ENCODE measurements at regions not wholly inside any gene's neighbourhood (a gene's known extent, or its start where the extent isn't known, plus 50 kb on each side); places are given as distances from the start of the nearest gene placed in this dataset.
A peak's percentile ranks its signal among the peaks of the same experiment; 100 is the strongest.

DNA sequence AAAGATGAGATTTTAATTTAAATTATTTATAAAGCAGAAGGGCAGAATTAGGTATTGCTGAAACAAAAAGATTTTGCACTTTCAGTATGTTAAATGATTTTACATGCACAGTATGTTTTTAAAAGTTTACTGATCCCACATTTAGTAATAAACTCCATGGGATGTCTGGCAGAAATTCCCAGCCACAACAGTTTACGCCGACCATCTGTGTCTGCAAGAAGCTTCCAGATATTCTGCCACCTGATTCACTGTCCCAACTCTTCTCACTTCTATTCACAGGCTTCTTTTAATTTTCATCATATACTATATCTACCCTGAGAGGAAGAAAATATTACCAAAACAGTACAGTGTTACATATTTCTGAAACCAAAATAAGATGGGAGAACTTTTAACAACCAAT is 115.8 kb upstream of the IQCM start:
- no peak for DNase-seq

DNA sequence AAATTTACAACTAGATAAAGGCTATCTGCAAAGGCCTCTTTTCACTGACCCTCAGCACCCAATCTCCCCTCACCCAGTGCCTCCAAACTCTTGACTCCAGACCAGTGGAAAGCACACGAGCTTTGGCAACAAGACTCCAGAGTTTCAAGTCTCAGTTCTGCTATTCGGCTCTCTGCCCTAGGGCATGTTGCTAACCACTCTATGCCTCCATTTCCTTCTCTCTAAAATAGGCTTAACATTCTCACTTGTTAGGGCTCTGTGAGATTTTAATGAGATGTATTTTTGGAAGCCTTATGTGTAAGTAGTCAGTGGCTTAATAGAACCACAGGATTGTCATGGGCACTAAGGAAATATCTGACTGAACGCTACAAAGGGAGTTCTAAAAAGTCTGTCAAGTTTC is 116.5 kb upstream of the IQCM start:
- no peak for DNase-seq

DNA sequence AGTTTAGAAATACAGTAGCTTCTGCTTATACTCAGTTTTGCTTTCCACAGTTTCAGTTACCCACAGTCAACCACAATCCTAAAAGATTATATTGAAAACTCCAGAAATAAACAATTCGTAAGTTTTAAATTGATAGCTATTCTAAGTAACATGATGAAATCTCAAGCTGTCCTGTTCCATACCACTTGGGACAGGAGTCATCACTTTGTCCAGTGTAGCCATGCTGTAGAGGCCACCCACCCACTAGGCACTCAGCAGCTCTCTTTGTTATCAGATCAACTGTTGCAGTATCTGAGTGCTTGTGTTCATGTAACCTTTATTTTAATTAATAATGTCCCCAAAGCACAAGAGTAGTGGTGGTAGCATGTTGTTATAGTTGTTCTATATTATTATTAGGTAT is 117.5 kb upstream of the IQCM start:
- no peak for DNase-seq

DNA sequence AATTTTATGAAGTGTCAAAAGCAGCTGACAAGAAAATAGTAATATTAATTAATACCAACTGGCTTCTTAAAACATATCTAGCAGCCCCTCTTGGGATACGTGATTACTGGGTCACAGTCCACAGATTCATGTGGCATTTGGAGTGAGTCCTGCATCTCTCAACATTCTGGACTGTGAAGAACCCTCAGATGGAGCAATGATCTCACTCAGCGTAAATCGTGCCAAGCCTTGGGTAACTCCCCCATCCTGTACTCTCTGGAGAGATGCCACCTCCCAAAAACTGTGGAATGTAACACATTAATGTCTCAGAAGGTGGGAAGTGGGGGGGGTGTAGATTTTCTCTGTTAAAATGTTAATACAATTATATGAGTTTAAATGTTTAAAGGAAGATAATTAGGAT is 118.2 kb upstream of the IQCM start:
- no peak for DNase-seq

DNA sequence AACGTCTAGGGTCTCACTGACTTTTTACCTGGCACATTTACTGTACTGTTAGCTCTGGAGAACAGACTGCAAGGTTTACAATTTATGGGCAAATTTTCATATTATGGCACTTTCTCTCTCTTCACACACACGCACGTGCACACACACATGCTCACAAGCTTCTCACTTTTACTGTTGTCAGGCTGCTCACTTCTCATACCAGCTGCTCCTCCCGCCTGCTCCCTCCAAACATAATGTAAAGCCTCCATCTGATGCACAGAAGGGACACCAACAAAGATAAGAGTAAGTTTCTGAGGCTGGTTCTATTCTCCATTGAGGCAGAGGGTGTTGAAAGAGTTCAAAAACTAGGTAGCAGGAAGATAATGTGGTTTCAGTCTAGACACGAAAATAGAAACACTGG is 128.9 kb upstream of the DCLK2 start:
- DNase-seq: no peak

DNA sequence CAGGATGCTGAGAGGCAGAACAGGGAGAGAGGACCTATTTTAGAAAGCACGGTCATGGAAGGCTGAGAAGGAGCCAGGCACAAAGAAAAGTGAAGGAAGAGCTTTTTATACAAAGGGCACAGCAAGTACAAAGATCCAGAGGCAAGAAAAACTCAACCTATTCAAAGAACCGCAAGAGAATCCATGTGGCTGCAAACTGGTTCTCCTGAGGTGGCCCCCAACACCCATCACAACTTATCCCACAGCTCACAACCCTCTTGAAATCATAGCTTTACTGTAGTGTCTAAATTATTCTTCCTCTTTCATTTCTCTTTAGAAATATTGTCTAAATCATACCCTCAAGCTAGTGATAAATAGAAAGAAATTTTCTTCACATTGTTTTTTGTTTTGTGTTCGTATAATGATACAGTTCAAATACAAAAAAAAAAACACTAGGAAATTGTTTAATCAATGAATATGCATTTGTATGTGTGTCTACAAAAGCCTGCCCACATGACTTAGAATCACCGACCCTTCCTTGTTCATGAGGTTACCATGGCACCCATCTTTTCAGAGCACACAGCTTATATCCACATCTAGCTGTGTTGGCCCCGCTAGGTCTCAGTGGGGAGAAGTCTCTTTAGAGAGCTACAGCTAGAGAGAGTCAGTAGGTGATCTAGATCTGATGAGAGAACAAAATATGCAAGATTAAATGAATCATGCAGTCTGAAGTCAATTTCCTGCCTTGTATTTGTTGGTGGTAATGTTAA is 126.9 kb upstream of the DCLK2 start:
- DNase-seq: no peak

DNA sequence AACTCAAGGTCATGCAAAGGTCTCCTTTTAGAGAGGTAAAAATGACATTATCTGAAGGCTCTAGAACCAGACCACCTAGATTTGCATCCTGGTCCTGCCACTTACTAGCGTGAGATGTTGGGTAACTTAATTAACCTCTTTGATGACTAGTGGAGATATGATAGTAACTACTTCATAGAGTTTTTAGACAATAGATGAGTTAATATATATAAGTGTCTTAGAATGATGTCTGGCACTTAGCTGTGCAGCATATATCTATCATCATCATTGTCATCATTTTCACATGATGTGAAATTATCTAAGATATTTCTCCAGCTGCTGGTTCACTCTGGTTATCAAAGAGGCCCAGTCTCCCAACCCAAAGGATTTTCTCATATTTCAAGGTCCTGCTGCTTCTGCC is 126.1 kb upstream of the DCLK2 start:
- DNase-seq: no peak

DNA sequence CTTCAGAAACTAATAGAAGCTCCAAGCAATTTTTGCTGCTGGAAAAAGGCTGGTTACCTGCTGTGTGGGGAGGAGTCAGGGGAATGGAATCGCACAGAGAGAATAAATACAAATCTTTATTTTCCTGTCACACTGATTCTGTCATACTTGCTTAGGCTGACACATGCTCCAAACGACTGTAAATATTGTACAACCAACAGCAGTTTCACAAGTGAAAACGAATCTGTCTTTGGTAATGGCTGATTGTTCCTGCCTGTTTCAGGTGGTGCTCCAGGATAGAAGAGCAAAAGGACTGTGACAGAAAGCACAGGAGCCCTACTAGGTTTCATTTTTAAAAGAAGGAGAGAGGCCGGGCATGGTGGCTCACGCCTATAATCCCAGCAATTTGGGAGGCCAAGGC is 125.5 kb upstream of the DCLK2 start:
- no peak for DNase-seq

DNA sequence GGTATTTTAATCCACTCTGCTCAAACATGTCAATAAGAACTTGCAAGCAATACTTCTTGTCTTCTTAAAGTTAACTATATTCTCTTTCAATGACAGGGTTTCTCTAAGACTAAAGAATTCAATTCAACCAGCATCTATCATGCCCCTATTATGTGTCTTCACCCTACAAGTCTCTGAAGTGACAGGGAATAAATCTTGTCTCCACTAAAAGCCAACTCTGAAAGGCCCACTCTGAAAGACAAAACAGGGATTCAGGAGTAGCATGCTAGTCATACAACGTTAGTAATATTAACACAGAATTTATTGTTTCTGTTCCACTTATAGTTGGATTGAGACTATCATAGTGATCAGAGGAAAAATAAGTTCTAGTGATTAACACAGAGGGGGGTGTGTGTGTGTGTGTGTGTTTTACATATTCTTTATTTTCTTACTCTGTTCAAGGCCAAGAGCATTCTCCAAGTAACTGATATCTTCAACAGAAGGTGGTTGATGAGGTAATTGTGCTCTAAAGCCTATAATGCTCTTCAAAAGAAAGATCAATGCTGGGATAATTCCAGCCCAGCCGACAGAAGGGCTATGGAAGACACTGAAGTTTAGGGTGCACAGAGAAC is 122.4 kb upstream of the DCLK2 start:
- no peak for DNase-seq

DNA sequence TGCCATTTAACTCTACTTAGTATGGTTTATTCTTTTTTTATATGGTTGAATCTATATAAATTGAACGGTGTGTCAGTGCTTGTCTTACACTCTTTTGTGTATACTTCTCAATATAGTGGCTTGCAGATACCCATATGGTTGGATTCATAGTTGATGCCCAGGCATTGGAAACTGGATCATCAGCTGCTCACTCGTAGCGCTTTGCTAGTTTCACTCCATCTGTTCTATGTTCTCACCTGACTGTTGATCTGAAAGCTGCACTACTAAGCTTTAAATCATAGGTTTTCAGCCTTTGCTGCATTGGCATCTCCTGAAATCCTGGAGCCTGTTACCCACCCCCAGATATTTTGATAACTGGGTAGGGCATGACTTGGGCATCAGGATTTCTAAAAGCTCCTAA is 121.6 kb upstream of the DCLK2 start:
- no peak for DNase-seq

DNA sequence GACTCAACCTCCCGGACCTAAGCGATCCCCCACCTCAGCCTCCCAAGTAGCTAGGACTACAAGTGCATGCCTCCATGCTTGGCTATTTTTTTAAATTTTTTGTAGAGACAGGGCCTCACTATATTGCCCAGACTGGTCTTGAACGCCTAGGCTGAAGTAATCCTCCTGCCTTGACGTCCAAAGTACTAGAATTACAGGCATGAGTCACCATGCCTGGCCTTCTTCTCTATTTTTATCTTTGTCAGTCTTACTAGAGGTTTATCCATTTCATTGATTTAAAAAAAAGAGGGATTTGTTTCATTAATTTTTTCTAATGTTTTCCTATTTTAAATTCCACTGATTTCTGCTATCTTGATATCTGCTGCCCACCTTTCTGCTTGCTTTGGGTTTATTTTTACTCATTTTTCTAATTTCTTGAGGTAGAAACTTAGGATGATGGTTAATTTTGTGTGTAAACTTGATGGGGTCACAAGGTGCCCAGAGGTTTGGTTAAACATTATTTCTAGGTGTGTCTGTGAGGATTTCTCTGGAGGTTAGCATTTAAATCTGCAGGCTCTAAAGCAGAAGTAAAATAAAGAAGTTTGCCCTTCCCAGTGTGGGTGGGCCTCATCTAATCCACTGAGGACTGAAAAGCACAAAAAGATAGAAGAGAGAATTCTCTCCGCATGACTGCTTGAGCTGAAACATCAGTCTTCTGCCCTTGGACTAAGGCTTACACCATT is 116.2 kb upstream of the DCLK2 start:
- DNase-seq: no peak

DNA sequence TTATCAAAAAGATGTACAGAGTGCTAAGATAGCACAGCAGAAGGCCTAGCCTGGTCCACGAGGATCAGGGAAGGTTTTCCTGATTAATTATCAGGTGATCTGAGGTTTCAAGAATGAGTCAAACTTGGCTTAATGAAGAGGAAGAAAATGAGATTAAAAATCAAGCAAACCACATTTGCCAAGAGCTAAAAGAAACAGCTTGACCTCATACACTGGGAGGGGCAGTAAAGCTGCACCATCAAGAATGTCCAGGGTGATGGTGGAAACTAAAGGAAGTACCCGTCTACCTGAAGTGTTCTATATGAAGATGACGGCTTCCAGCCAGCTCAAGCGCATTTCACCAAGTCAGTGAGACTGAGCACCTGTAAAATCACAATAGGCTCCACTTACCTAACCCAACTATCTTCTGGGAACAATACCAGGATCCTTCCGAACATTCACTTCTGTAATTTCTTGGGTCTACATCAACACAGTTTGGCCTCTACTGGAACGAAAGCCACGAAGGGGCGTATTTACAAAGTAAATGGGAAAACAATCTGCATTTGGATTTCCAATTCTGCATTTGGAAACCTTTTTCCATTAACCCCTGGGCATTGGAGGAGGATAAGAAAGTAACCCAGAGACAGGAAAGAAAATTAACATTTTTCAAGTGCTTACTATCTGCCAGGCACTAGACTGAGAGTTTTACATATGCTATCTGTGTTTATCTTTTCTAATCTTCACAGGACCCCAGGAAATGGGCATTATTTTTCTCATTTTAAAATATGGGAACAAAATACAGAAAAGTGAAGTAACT is 114.0 kb upstream of the DCLK2 start:
- DNase-seq: no peak

DNA sequence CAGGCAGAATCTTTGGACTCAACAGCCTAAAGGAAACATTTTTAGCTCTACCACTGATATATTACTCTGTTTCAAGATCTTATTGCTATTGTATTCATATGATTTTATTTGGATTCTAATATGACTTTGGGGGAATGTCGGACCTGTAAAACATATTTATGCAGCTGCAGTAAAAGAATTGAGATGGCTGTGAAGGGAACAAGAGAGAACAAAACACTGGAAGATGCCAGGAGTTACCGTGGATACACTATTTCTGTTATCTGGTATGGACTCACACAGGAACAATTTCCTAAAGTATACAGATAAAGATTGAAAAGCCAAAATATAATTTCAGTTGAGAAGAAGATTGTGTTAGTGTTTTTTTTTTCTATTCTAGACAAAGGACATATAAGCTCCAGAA is 113.0 kb upstream of the DCLK2 start:
- DNase-seq: no peak

DNA sequence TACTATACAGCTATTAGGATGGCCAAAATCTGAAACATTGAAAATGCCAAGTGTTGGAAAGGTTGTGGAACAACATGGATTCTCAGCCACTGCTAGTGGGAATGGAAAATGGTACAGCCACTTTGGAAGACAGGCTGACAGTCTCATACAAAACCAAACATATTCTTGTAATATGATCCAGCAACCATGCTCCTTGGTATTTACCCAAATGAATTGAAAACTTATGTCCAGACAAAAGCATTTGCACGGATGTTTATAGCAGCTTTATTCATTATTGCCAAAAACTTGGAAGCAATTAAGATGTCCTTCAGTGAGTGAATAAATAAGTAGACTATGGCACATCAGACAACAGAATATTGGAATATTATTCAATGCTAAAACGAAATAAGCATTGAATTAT is 105.8 kb upstream of the DCLK2 start:
- no peak for DNase-seq

DNA sequence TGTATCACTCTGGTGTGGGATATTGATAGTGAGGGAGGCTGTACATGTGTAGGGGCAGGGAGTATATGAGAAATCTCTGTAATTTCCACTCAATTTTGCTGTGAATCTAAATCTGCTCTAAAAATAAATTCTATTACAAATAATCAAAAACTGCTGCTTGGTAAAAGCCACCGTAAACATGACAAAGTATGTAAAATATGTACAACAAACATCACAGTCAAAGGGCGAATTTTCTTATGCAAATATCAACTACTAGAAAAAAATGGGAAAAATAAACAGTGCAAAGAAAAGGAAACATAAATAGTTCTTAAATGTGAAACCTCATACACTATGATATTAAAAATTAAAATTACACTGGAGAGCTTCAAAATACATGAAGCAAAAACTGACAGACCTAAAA is 105.1 kb upstream of the DCLK2 start:
- DNase-seq: no peak

DNA sequence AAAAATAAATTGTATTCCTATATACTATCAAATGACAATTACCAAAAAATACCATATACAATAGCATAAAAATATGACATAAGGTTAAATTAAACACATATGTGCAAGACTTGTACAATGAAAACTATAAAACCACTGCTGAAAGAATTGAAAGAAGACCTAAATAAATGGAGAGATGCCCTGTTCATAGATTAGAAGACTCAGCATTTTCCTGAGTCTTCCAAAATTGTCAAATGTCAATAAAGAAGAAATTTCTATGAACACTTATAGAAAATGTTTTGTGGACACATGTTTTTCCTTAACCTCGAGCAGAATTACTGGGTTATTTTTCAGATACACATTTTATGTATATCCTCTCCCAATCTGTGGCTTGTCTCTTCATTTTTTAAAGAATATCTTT is 103.1 kb upstream of the DCLK2 start:
- no peak for DNase-seq

DNA sequence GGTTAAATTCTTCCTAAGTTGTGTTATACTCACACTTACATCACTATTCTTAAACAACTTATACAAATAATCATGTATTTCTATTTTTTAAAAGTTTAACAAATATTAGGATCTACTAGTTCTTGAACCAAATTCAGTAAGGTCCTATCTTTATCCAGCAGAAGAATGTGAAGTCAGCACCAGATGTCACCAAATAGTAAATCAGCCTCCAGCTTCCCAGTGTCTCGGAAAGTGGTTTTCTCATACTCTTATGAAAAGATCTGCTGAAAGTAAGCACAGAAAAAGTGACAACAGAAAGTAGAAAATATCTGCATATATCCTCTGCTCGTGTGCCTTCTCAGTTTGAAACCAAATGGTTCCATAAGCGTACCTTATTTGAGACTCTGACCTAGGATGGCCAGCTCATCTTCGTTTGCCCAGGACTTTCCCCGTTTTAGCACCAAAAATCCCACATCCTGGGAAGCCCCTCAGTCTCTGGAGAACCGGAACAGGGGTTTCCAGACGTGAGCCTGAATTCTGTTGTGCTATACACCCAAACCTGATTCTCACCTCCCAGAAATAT is 98.0 kb upstream of the DCLK2 start:
- no peak for DNase-seq

DNA sequence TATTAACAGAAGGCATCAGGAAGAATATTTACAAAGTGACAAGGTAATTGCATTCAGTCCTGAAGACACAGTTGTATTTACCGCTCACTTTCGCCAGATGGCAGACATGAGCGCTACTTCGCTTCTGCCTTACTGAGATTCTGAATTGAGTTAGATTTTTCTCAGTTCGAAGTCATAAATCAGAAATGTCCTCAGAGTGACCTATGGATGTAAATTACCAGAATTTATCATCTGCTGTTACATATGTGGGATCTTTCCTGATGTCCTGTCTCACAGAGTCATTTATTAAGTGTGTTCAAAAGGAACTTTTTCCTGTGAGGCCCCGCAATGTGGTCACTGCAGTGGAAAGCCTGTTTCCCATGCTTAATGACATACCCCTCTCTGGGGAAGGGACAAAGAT is 97.3 kb upstream of the DCLK2 start:
- DNase-seq: peak in 1 of 2 experiments; percentile 4

DNA sequence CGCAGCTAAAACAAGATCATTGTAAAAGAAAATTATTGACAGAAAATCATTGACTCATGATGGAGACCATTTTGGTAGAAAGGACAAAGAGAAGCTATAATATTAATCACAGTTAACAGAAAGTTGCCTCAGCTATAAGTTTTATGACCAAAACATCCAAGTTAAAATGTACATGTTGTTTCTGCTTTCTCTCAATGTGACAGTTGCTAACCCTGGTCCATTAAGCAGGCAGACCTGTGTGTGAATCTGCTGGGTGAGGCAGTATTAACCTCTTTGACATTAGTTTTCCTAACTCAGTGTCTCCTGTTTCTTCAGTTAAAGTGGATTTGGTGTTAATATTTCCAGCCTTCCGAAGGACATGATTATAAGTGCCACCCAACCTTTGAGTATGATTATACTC is 94.8 kb upstream of the DCLK2 start:
- DNase-seq: no peak

DNA sequence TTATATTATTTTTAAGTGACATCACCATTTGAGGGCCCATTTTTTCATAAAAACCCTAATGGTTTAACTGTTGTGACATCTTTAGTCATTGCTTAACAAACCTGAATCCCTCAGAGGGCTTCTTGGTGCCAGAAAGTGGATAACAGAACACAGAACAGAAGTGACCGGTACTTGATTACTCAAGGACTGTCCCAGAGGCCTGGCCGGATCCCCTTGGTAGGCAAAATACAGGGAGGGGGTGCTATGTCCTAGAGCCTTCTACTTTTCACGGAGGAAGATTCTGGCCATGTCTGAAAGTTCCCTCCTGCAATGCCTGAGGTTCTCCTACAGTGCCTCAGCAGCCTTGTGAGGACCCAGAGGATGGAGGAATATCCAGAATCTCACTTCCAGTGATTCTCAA is 94.3 kb upstream of the DCLK2 start:
- DNase-seq: no peak

DNA sequence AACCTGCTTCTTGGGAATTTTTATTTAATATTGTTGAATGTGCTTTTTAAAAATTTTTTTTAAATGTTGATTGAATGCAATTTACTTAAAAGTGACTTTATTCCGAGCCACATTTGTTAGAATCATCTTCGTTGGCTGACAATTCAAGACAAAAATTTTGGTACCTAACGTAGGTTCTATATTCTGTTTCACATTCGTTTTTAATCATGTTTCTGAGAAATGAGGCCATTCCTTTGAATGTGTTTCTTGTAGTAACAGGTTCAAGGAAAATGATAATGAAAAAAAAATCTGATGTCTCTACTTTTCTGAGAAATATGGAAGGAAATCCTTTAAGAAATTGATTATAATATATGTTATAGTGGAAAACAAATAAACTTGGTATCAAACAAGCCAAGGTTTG is 92.3 kb upstream of the DCLK2 start:
- no peak for DNase-seq

DNA sequence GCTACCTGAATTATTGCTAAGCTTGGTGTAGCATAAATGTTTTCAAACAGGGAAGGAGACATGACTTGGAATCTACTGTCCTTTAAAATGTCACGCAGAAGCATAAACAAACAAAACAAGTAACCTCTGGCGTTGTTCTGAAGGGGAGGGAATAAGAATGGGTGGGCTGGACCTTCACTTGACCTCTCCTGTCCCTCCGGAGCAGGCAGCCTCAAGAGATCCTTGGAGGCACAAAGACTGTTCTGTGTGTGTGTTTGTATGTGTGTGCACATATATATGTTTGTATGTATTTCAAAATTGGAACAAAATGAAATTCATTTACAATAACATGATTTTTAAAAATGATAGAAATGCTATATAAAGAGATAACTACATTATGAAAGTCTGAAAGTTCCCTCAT is 91.3 kb upstream of the DCLK2 start:
- DNase-seq: no peak
